GM23338 (cell line): ENCODE measurements at regions not wholly inside any gene's neighbourhood (a gene's known extent, or its start where the extent isn't known, plus 50 kb on each side); places are given as distances from the start of the nearest gene placed in this dataset.

Experiments used
- ATAC-seq: fragments of 200-7000 bp; cut with Tn5 transposase; 3 replicates; pipeline ENCODE4 v1.9.1; 2020
- DNase-seq: peaks from one replicate; pipeline ENCODE4 v3.0.0-alpha.2; 2015; ENCODE audit warnings: low spot score
- H2AFZ ChIP-seq: fragments of 200-600 bp; sonication (generic); 2 replicates; pipeline ENCODE4 v1.8.0; 2016; ENCODE audit warnings: antibody characterized with exemption, mild to moderate bottlenecking, moderate library complexity
- H3F3A ChIP-seq: fragments of 200-600 bp; sonication (generic); replicated peaks from 2 replicates; pipeline ENCODE4 v1.8.0; 2017; ENCODE audit warnings: antibody characterized with exemption, mixed run types, low read depth
- H3K27ac ChIP-seq: fragments of 200-600 bp; sonication (generic); 2 replicates; pipeline ENCODE4 v1.6.1; 2016; ENCODE audit warnings: low read depth
- H3K27me3 ChIP-seq: fragments of 200-600 bp; sonication (generic); 2 replicates; pipeline ENCODE4 v1.8.0; 2016; ENCODE audit warnings: mild to moderate bottlenecking, mixed run types, moderate library complexity; ENCODE audit not compliant: insufficient read depth
- H3K36me3 ChIP-seq: fragments of 200-600 bp; sonication (generic); 2 replicates; pipeline ENCODE4 v1.8.0; 2016; ENCODE audit warnings: mild to moderate bottlenecking; ENCODE audit not compliant: insufficient read depth
- H3K4me1 ChIP-seq: fragments of 200-600 bp; sonication (generic); 2 replicates; pipeline ENCODE4 v1.8.0; 2016; ENCODE audit warnings: mild to moderate bottlenecking, moderate library complexity; ENCODE audit not compliant: insufficient read depth
- H3K4me2 ChIP-seq: fragments of 200-600 bp; sonication (generic); 2 replicates; pipeline ENCODE4 v1.7.1; 2017; ENCODE audit warnings: mixed run types
- H3K4me3 ChIP-seq: fragments of 200-600 bp; sonication (generic); 2 replicates; pipeline ENCODE4 v1.6.1; 2016; ENCODE audit warnings: mixed run types
- H3K79me2 ChIP-seq: fragments of 200-600 bp; sonication (generic); replicated peaks from 2 replicates; pipeline ENCODE4 v1.8.0; 2017; ENCODE audit warnings: mild to moderate bottlenecking; ENCODE audit not compliant: insufficient read depth
- H3K9me2 ChIP-seq: fragments of 200-600 bp; sonication (generic); 2 replicates; pipeline ENCODE4 v1.8.0; 2017; ENCODE audit not compliant: insufficient read depth
- H4K20me1 ChIP-seq: fragments of 200-600 bp; sonication (generic); replicated peaks from 2 replicates; pipeline ENCODE4 v1.8.0; 2017; ENCODE audit warnings: mild to moderate bottlenecking; ENCODE audit not compliant: insufficient read depth
- H3K27ac Mint-ChIP-seq: 2 replicates; pipeline ENCODE4 v1.8.0; 2020; ENCODE audit warnings: inconsistent platforms, mild to moderate bottlenecking, moderate library complexity, mixed read lengths
- H3K27me3 Mint-ChIP-seq: 3 replicates; pipeline ENCODE4 v1.8.0; 2022; ENCODE audit warnings: low read depth, mild to moderate bottlenecking, moderate library complexity, mixed read lengths, inconsistent platforms; ENCODE audit not compliant: insufficient read depth, poor library complexity
- H3K36me3 Mint-ChIP-seq: 3 replicates; pipeline ENCODE4 v1.8.0; 2021; ENCODE audit warnings: low read depth, mild to moderate bottlenecking, inconsistent platforms, moderate library complexity, mixed read lengths
- H3K4me1 Mint-ChIP-seq: 3 replicates; pipeline ENCODE4 v1.8.0; 2020; ENCODE audit warnings: mild to moderate bottlenecking, inconsistent platforms, mixed read lengths
- H3K4me3 Mint-ChIP-seq: 3 replicates; pipeline ENCODE4 v1.8.0; 2021; ENCODE audit warnings: moderate library complexity, mild to moderate bottlenecking, inconsistent platforms, mixed read lengths
- H3K9me3 Mint-ChIP-seq: 3 replicates; pipeline ENCODE4 v1.8.0; 2020; ENCODE audit warnings: moderate library complexity, mild to moderate bottlenecking, inconsistent platforms, mixed read lengths
- CREB1 ChIP-seq: fragments of 250-450 bp; sonication (Bioruptor Pico); IDR thresholded peaks from 2 replicates; pipeline ENCODE4 v1.5.0; 2020; ENCODE audit warnings: low read depth, mild to moderate bottlenecking, moderate library complexity
- EZH2 ChIP-seq: fragments of 200-600 bp; sonication (generic); IDR thresholded peaks from one replicate; pipeline ENCODE4 v1.8.0; 2017; ENCODE audit warnings: antibody characterized with exemption, mild to moderate bottlenecking, low read depth; ENCODE audit not compliant: unreplicated experiment
- EZH2phosphoT487 ChIP-seq: fragments of 200-600 bp; sonication (generic); IDR thresholded peaks from one replicate; pipeline ENCODE4 v1.8.1; 2018; ENCODE audit warnings: antibody characterized with exemption; ENCODE audit not compliant: unreplicated experiment
- JUNB ChIP-seq: IDR thresholded peaks from one replicate; pipeline ENCODE4 v1.6.1; 2016; ENCODE audit warnings: antibody characterized with exemption; ENCODE audit not compliant: unreplicated experiment
- NANOG ChIP-seq: IDR thresholded peaks from 2 replicates; pipeline ENCODE4 v1.6.1; 2016; ENCODE audit warnings: antibody characterized with exemption, borderline replicate concordance
- POLR2AphosphoS5 ChIP-seq: IDR thresholded peaks from 2 replicates; pipeline ENCODE4 v1.6.1; 2016; ENCODE audit warnings: antibody characterized with exemption, low read depth
- STAT1 ChIP-seq: IDR thresholded peaks from one replicate; pipeline ENCODE4 v1.6.1; 2016; ENCODE audit warnings: antibody characterized with exemption; ENCODE audit not compliant: unreplicated experiment
- ZNF114 ChIP-seq: fragments of 250-450 bp; sonication (Bioruptor Pico); IDR thresholded peaks from 2 replicates; pipeline ENCODE4 v1.5.0; 2020; ENCODE audit warnings: mild to moderate bottlenecking, moderate library complexity
- ZNF331 ChIP-seq: fragments of 250-450 bp; sonication (Bioruptor Pico); IDR thresholded peaks from 2 replicates; pipeline ENCODE4 v1.5.0; 2020; ENCODE audit warnings: low read depth, mild to moderate bottlenecking, moderate library complexity
- TF ChIP-seq, protein P1 (sequence below), 2 experiments: fragments of 200-600 bp in 1 of 2; sonication (generic) in 1 of 2; conservative IDR thresholded peaks; 2 replicates each; pipeline versions ENCODE4 v1.5.1 to v1.6.1; 2016 to 2017; ENCODE audit warnings: antibody characterized with exemption in 2 of 2, low read depth in 2 of 2, mild to moderate bottlenecking in 2 of 2, moderate library complexity in 1 of 2
- TF ChIP-seq, protein P2 (sequence below): IDR thresholded peaks from 2 replicates; pipeline ENCODE4 v1.6.1; 2016; ENCODE audit warnings: antibody characterized with exemption
- TF ChIP-seq, protein P3 (sequence below): IDR thresholded peaks from one replicate; pipeline ENCODE4 v1.6.1; 2018; ENCODE audit warnings: antibody characterized with exemption; ENCODE audit not compliant: unreplicated experiment

DNA sequence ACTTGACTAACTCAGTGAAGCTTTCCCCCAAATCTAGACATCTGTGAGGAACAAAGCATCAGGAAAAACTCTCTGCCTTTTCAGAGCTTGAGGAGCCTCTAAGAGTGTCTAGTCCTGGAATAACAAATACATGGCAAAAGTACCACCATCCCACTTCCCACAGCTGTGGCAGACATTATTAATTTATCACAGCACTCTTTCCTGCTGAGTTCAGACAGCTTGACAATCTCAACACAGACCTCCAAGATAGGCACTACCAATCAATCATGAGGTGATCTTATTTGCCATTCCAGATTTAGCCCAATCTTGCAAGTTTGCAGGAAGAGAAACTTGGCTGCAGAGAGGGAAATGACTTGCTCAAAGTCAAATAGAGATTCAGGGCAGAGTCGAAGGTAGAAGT lies 202.8 kb downstream of the MN1 start (continued):
- TF ChIP-seq STAT1 (no peak), POLR2AphosphoS5 (no peak), NANOG (no peak), JUNB (no peak), ZNF331 (CRISPR knock-in tag) (no peak), EZH2phosphoT487 (no peak), CREB1 (CRISPR knock-in tag) (no peak), ZNF114 (CRISPR knock-in tag) (no peak), EZH2 (no peak)
- TF ChIP-seq, protein P1, sequence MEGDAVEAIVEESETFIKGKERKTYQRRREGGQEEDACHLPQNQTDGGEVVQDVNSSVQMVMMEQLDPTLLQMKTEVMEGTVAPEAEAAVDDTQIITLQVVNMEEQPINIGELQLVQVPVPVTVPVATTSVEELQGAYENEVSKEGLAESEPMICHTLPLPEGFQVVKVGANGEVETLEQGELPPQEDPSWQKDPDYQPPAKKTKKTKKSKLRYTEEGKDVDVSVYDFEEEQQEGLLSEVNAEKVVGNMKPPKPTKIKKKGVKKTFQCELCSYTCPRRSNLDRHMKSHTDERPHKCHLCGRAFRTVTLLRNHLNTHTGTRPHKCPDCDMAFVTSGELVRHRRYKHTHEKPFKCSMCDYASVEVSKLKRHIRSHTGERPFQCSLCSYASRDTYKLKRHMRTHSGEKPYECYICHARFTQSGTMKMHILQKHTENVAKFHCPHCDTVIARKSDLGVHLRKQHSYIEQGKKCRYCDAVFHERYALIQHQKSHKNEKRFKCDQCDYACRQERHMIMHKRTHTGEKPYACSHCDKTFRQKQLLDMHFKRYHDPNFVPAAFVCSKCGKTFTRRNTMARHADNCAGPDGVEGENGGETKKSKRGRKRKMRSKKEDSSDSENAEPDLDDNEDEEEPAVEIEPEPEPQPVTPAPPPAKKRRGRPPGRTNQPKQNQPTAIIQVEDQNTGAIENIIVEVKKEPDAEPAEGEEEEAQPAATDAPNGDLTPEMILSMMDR (conservative IDR thresholded peaks at IDR 0.05; ENCODE audit: low read depth in 2 of 2) = no peak
- TF ChIP-seq, protein P2, sequence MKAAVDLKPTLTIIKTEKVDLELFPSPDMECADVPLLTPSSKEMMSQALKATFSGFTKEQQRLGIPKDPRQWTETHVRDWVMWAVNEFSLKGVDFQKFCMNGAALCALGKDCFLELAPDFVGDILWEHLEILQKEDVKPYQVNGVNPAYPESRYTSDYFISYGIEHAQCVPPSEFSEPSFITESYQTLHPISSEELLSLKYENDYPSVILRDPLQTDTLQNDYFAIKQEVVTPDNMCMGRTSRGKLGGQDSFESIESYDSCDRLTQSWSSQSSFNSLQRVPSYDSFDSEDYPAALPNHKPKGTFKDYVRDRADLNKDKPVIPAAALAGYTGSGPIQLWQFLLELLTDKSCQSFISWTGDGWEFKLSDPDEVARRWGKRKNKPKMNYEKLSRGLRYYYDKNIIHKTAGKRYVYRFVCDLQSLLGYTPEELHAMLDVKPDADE = no peak
- TF ChIP-seq, protein P3, sequence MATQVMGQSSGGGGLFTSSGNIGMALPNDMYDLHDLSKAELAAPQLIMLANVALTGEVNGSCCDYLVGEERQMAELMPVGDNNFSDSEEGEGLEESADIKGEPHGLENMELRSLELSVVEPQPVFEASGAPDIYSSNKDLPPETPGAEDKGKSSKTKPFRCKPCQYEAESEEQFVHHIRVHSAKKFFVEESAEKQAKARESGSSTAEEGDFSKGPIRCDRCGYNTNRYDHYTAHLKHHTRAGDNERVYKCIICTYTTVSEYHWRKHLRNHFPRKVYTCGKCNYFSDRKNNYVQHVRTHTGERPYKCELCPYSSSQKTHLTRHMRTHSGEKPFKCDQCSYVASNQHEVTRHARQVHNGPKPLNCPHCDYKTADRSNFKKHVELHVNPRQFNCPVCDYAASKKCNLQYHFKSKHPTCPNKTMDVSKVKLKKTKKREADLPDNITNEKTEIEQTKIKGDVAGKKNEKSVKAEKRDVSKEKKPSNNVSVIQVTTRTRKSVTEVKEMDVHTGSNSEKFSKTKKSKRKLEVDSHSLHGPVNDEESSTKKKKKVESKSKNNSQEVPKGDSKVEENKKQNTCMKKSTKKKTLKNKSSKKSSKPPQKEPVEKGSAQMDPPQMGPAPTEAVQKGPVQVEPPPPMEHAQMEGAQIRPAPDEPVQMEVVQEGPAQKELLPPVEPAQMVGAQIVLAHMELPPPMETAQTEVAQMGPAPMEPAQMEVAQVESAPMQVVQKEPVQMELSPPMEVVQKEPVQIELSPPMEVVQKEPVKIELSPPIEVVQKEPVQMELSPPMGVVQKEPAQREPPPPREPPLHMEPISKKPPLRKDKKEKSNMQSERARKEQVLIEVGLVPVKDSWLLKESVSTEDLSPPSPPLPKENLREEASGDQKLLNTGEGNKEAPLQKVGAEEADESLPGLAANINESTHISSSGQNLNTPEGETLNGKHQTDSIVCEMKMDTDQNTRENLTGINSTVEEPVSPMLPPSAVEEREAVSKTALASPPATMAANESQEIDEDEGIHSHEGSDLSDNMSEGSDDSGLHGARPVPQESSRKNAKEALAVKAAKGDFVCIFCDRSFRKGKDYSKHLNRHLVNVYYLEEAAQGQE = no peak

DNA sequence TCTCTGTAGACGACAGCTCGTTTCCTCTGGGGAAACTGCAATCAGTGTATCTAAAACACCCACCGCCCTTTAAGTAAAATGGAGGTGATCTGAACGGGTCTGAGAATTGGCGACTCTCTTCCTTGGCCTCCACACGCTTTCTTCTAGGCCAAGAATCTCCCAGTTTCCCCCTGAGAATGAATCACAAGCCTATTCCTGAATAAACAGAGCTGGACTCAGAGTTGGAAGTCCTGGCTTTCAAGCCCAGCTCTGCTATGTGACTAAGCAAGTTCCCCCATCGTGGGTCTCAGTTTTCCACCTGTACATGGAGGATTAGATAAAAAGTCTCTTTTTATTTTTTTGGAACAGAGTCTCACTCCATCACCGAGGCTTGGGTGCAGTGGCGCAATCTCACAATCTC lies 200.4 kb downstream of the MN1 start:
- Histone ChIP-seq H3K4me2 (no peak overlapping the region), H3K9me2 (no peaks in the 10 kb centered on the region; the same call in 1 of the 2 replicates), H3K27ac (no peak overlapping the region), H3K36me3 (no peaks in the 10 kb centered on the region), H2AFZ (no peak overlapping the region), H3K79me2 (no peaks in the 10 kb centered on the region), H4K20me1 (no peaks in the 10 kb centered on the region), H3K4me1 (no peaks in the 10 kb centered on the region; the same call in 1 of the 2 replicates), H3K4me3 (no peak overlapping the region), H3F3A (0 out of 2 replicates have a peak, but pooled peaks cover 3% of the 10 kb centered on the region), H3K27me3 (no peaks in the 10 kb centered on the region)
- peaks cover 3% of the 10 kb centered on the region; the same call in 2 of the 3 replicates for H3K4me1 Mint-ChIP-seq
- H3K36me3 Mint-ChIP-seq = no peaks in the 10 kb centered on the region
- ATAC-seq (no peak), DNase-seq (no peak)
- no peaks in the 10 kb centered on the region; the same call in 2 of the 3 replicates for H3K9me3 Mint-ChIP-seq
- peaks cover 15% of the 10 kb centered on the region for H3K27me3 Mint-ChIP-seq
- H3K27ac Mint-ChIP-seq = no peak overlapping the region
- no peak overlapping the region for H3K4me3 Mint-ChIP-seq
- TF ChIP-seq, protein P2 = no peak
- TF ChIP-seq, protein P3 = no peak
- TF ChIP-seq POLR2AphosphoS5 = no peak
